ENCODE measurements at regions not wholly inside any gene's neighbourhood (a gene's known extent, or its start where the extent isn't known, plus 50 kb on each side); places are given as distances from the start of the nearest gene placed in this dataset.
"Not testable (repeated sequence)": the region's sequence is repeated elsewhere in the genome, so short reads cannot be mapped to it uniquely, and the experiment has no call there.

DNA sequence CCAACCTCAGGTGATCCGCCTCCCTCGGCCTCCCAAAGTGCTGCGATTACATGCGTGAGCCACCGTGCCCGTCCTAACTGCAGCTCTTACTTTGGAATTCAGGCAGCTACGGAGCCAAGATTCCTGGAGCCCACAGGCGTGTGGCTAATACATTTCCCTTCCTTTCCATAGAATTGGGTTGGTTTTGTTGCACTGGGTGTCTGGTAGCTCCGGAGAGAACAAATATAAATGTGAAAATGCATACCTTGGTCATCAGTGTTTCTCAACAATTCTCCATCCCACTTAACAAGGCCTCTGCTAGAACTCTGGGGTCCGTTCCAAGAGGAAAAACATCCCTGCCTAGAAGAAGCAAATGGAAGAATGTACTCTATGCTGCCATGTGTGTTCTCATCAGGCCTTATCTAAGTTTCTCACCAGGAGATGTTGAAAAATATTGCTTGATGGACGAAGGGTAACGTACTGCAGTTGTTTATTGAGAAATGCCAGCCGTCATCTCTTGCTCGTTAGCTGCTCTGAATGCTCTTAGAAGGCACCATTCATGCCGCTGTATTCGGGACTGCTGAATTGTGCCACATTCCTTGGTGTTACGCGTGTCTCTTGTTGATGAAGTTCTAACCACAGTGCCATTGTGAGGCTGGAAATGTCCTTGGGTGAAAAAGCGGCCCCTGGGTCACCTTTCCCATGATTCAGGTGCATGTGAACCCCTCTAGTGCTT lies 50.5 kb upstream of the CD99 start:
- DNase-seq (ENCODE audit: low spot score), result no peak

DNA sequence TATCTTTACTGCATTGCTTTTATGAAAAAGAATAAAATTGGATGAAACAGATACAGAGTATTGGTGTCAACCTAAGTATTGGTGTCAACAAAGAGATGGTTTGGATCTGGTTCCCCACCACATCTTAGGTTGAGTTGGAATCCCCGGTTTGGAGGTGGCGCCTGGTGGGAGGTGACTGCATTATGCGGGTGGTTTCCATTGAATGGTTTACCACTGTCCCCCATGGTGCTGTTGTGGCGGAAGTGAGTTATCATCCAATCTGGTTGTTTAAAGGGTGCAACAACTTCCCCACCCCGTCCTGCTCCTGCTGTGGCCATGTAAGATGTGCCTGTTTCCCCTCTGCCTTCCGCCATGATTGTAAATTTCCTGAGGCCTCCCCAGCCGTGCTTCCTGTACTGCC lies 52.8 kb upstream of the CD99 start:
- DNase-seq (ENCODE audit: low spot score), result no peak

DNA sequence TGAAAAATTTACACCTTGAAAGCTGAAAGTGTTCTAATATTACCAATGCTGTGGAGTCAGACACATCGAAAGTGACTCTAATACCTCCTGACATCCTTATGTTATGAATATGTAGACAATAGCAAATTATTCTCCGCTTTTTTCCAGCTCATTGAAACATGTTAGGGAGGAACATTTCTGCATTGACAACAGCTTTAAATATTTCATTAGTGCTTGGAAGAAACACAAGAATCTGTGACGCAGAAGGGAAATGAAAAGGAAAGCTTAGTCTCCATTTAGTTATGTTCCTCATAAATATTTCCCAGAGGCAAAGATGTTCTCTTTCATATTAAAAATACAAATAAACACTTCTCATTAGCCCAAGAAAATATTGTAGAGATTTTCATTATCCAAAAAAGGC lies 55.8 kb upstream of the CD99 start:
- no peak for DNase-seq (ENCODE audit: low spot score)

DNA sequence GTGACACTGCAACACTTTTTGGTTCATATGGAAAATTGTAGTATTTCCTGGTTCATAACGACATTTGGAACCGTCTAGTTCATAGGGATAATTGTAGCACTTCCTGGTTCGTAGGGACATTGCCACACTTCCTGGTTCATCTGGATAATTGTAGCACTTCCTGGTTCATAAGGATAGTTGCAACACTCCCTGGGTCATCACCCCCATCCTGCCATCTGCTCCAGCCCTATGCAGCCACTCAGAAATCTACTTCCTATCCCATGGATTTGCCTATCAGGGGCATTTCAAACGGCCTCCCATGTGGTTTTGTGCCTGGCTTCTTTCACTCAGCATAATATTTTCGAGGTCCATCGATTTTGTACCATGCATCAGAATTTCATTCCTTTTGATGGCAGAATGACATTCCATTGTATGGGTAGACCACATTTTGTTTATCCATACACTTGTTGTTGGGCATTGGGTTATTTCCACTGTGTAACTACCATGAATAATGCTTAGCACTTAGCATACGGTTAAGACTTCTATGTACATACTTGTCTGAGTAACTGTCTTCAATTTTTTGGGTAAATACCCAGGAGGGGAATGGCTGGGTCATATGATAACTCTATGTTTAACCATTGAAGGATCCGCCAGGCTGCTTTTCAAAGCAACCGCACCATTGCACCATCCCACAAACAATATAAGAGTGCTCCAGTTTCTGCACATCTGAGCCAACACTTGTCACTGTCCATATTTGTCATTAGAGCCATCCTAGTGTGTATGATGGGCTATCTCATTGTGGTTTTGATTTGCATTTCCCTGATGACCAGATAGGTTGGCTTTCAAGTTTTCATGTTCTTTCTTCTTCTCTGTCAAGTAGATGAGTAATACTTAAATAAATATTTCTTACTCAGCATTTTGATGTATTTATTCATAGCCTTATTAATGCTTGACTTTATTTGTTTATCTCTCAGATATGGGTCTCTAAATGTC lies 58.3 kb upstream of the CD99 start:
- DNase-seq (ENCODE audit: low spot score), result no peak

DNA sequence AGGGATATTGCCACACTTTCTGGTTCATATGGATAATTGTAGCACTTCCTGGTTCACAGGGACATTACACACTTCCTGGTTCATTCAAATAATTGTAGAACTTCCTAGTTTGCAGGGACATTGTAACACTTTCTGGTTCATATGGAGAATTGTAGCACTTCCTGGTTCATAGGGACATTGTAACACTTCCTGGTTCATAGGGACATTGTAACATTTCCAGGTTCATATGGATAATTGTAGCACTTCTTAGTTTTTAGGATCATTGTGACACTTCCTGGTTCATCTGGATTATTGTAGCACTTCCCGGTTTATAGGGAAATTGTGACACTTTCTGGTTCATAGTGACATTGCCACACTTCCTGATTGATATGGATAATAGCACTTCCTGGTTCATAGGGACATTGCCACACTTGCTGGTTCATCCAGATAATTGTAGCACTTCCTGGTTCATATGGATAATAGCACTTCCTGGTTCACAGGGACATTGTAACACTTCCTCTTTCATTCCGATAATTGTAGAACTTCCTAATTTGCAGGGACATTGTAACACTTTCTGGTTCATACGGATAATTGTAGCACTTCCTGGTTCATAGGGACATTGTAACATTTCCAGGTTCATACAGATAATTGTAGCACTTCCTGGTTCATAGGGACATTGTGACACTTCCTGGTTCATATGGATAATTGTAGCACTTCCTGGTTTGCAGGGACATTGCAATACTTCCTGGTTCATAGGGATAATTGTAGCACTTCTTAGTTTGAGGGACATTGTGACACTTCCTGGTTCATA lies 59.2 kb upstream of the CD99 start:
- DNase-seq (ENCODE audit: low spot score), result no peak

DNA sequence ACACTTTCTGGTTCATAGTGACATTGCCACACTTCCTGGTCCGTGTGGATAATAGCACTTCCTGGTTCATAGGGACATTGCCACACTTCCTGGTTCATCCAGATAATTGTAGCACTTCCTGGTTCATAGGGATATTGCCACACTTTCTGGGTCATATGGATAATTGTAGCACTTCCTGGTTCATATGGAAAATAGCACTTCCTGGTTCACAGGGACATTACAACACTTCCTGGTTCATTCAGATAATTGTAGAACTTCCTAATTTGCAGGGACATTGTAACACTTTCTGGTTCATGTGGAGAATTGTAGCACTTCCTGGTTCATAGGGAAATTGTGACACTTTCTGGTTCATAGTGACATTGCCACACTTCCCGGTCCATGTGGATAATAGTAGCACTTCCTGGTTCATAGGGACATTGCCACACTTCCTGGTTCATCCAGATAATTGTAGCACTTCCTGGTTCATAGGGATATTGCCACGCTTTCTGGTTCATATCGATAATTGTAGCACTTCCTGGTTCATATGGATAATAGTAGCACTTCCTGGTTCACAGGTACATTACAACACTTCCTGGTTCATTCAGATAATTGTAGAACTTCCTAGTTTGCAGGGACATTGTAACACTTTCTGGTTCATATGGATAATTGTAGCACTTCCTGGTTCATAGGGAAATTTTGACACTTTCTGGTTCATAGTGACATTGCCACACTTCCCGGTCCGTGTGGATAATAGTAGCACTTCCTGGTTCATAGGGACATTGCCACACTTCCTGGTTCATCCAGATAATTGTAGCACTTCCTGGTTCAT lies 60.0 kb upstream of the CD99 start:
- DNase-seq (ENCODE audit: low spot score), result not testable (repeated sequence)

DNA sequence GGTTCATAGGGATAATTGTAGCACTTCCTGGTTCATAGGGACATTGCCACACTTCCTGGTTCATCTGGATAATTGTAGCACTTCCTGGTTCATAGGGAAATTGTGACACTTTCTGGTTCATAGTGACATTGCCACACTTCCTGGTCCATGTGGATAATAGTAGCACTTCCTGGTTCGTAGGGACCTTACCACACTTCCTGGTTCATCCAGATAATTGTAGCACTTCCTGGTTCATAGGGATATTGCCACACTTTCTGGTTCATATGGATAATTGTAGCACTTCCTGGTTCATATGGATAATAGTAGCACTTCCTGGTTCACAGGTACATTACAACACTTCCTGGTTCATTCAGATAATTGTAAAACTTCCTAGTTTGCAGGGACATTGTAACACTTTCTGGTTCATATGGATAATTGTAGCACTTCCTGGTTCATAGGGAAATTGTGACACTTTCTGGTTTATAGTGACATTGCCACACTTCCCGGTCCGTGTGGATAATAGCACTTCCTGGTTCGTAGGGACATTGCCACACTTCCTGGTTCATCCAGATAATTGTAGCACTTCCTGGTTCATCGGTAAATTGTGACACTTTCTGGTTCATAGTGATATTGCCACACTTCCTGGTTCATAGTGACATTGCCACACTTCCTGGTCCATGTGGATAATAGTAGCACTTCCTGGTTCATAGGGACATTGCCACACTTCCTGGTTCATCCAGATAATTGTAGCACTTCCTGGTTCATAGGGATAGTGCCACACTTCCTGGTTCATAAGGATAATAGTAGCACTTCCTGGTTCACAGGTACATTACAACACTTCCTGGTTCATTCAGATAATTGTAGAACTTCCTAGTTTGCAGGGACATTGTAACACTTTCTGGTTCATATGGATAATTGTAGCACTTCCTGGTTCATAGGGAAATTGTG lies 60.8 kb upstream of the CD99 start:
- DNase-seq (ENCODE audit: low spot score), result not testable (repeated sequence)

DNA sequence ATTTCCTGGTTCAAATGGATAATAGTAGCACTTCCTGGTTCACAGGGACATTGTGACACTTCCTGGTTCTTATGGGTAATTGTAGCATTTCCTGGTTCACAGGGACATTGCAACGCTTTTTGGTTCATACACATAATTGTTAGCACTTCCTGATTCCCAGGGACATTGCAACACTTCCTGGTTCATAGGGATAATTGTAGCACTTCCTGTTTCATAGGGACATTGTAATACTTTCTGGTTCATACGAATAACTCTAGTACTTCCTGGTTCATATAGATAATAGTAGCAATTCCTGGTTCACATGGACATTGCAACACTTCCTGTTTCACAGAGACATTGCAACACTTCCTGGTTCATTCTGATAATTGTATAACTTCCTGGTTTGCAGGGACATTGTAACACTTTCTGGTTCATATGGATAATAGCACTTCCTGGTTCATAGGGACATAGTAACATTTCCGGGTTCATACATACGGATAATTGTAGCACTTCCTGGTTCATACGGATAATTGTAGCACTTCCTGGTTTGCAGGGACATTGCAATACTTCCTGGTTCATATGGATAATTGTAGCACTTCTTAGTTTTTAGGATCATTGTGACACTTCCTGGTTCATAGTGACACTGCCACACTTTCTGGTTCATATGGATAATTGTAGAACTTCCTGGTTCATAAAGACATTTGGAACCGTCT lies 61.6 kb upstream of the CD99 start:
- no peak for DNase-seq (ENCODE audit: low spot score)

DNA sequence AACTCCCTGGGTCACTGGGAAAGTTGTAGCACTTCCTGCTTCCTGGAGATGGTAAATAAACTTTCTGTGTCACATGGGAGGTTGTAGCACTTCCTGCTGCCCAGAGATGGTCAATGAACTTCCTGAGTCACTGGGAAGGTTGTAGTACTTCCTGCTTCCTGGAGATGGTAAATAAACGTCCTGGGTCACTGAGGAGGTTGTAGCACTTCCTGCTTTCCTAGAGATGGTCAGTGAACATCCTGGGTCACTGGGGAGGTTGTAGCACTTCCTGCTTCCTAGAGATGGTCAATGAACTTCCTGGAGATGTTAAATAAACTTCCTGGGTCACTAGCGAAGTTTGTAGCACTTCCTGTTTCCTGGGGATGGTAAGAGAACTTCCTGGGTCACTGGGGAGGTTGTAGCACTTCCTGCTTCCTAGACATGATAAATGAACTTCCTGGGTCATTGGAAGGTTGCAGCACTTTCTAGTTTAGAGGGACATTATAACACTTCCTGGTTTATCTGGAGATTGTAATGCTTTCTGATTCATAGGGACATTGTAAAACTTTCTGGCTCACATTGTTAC lies 62.3 kb upstream of the CD99 start:
- DNase-seq (ENCODE audit: low spot score), result no peak

DNA sequence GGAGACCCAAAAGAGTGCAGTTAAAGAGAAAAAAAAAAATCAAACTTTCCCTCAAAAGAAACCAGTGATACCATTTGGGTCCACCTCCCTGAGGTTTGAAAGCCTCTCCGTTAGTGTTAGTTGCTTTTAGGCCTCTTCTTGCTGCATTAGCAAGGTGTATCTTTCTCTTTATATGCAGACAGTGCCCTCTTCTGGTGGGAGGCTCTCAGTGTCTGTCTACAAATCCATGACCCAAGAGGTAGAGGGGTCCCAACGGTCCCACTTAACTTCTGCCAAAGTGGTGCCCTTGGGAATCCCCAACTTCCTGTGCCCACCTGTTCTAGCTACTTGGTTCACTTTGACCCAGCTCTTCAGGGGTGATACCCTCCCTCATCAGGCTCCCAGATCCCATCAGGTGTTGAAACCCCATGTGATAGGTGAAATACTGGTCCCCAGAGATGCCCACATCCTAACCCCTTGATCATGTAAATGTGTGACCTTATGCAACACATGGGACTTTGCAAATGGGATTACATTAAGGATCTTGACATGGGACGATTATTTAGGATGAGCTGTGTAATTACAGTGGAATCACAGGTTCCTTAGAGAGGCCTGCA lies 63.7 kb upstream of the CD99 start:
- DNase-seq (ENCODE audit: low spot score), result no peak

DNA sequence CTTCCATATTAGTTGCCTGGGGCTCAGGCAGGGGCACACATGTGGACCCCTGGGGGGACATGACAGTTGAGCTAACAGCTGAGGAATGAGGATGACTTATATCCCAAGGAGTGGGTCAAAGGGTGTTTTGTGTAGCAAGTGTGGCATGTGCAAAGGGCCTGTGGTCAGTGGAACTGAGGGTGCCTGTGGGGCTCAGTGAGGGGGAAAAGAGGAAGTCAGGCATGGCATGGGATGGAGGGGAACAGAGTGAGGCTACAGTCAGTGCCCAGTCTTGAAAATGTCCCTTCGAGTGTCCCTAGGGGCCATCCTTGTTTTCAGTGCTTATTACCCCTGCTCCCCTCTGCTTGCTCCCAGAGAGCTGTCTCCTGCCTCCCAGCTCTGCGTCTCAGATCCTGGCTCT lies 64.3 kb upstream of the CD99 start:
- DNase-seq (ENCODE audit: low spot score), result no peak

DNA sequence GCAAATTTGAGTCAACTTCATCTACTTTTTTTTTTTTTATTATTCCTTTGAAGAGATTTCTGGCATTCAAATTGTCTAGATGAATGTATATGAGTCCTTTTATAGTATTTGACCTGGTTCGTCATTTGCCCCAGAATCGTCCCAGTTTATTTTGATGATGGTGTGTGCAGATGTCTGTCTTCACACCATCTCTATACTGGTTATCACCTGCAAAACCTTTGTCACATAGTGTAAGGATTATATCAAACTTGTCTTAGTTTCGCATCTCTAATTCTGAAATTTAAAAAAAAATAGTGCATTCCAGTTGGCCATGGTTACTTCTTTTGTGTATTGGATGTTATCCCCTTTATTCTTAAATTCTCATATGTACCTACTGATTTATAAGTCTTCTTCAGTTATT lies 70.5 kb upstream of the CD99 start:
- no peak for DNase-seq (ENCODE audit: low spot score)

DNA sequence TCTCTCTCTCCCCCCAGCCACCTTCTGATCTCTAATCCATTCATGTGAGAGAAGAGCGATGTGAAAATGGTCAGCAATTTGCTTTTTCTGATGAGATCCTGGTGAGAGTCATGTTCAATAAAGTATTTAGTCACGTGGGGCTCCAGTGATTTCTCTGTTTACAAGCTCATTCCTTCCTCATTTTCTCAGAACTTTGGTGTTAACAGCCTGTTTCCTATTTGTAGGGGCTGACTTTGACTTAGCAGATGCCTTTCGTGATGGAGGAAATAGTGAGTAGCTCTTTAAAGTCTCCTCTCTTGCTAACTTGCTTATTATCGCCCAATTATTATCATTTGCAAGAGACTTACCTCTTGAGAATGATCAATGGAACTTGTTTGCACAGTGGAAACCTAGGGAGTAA lies 72.6 kb upstream of the CD99 start:
- no peak for DNase-seq (ENCODE audit: low spot score)

DNA sequence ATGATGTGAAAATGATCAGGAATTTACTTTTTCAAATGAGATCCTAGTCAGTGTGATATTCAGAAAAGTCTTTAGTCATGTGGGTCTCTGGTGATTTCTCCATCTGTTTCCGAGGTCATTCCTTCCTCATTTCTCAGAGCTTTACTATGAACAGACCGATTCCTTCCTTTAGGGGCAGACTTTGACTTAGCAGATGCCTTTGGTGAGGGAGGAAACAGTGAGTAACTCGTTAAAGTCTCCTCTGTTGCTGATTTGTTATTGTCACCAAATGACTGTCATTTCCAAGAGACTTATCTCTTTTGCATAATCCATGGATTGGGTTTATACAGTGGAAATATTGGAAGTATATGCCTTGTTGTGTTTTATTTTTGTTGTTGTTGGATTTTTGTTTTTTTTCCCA lies 76.2 kb upstream of the CD99 start:
- DNase-seq (ENCODE audit: low spot score), result no peak

DNA sequence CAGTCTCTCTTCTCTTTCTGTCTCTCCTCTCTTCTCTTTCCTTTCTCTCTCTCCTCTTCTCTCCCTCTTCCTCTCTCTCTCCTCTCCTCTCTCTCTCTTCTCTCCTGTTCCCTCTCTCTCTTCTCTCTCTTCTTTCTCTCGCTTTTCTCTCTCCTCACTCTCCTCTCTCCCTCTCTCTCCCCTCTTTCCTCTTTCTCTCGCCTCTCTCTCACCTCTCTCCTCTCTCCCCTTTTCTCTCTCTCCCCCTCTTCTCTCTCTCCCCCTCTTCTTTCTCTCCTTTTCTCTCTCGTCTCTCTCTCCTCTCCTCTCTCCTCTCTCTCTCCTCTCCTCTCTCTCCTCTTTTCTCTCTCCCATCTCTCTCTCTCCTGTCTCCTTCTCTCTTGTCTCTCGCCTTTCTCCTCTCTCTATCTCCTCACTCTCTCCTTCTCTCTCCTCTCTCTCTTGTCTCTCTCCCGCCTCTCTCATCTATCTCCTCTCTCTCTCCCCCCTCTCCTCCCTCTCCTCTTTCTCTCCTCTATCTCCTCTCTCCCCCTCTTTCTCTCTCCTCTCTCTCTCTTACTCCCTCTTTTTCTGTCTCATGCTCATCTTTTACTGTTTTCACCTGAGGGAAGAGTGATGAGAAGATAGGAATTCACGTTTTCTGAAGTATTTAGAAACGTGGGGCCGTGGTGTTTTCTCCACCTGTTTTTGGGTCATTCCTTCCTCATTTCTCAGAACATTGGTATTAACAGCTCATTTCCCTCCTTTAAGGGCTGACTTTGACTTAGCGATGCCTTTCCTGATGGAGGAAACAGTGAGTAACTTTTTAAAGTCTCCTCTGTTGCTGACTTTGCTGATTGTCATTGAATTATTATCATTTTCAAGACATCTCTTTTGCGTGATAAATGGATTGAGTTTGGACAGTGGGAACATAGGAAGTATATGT lies 80.6 kb upstream of the CD99 start:
- DNase-seq (ENCODE audit: low spot score), result no peak

DNA sequence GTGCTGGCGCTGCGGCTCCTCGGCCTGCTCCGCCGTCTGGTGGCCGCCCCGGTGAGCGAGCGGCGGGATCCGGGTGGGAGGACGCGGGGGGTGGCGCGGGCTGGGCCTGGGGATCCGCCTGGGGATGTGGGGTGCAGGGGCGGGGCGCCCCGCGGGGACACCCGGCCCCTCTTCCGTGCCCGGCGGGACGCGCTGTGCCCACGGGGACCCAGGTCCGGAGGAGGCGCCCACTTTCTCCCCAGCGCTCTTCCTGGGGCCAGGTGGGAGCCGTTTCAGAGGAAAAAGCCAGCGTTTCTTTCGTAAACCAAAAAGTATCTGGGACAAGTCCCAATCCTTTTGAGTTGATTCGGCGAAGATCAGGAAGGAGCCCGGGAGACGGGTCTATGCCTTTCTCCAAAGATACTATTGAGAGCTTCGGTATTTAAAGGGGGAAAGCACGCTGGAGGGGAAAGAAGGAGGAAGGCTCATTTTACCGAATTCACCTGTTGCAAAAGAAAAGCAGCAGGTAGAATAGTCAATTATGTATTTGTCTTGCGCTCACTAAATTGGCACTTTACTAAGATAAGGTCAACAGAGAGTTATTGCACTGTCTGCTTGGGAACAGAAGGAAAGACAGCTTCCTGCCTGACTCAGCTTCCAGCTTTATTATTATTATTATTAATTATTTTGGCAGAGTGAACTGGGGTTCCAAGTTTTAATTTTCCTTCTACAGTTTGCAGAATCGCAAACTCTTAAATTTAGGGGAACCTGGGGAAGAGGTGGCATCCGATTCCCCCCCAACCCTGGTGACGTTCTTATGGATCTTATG lies 81.5 kb upstream of the CD99 start:
- DNase-seq (ENCODE audit: low spot score), result no peak
